ENCODE measurements at regions not wholly inside any gene's neighbourhood (a gene's known extent, or its start where the extent isn't known, plus 50 kb on each side); places are given as distances from the start of the nearest gene placed in this dataset.

DNA sequence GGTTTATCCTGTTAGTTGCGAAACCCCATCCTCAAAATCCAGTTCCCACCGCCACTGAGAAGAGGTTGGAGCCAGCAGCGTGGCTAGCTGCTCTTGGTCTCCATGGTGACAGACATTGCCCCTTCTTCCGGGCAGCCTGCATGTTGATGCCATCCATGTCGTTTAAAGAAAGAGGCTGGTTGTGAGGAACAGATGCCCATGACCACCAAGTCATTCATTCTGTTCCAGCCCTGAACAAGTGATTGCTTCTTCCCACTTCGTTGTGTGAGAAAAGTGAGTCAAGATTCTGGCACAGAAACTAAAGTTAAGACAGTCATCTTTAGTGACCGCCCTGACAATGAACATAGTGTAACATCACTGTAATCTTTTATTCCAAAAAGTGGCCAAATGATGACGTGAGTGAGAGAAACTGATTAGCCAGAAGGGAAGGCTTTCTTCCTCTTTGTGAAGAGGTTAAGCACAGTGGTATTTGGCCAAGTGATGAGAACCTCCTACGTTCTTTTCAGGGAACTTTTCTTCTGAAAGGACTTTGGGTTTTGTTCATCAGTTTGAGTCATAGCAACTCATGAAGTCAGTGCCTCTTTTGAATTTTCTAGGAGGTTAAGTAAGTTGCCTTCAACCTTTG, 272.5 kb downstream of the GALR1 start:
- DNase-seq: no peak

DNA sequence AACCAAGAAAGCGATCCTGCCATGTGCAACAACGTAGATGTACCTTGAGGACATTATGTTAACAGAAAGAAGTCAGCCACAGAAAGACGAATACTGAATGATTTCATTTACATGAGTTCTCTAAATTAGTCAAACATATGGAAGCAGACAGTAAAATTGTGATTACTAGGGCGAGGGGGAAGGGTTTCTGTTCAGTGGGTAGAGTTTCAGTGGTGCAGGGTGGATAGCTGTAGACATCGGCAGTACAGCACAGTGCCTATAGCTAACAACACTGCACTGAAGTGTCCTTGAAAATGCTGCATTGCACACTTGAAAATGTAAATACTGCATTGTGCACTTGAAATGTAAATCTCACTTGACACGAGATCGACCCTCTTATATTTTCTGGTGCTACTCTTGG, 275.3 kb downstream of the GALR1 start:
- DNase-seq: no peak

DNA sequence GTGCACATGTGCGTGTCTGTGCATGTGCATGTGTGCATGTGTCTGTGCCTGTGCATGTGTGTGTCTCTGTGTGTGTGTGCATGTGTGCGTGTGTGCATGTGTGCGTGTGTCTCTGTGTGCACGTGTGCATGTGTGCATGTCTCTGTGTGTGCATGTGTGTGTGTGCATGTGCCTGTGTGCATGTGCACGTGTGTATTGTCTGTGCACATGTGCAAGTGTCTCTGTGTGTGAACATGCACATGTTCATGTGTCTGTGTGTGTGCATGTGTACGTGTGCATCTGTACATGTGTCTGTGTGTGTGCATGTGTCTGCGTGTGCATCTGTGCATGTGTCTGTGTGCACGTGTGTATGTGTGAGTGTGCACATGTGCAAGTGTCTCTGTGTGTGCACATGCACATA, 277.3 kb downstream of the GALR1 start:
- no peak for DNase-seq

DNA sequence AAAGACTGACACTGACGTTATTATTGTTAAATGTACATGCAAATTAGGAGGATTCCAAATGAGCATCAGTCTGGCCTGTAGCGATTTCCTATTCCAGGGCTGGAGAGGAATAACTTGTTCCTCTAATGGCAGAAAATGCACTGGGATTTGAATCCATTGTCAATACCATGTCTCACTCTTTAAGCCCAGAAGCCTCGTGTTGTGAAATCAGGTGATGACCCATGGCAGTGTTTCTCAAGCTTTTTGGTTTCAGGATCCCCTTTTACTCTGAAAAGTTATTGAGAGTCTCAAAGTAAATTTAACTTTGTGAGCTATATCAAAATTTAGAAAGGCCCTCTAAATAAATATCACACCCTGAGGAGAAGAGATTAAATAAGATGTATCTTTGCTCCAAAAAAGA, 279.2 kb downstream of the GALR1 start:
- DNase-seq: no peak

DNA sequence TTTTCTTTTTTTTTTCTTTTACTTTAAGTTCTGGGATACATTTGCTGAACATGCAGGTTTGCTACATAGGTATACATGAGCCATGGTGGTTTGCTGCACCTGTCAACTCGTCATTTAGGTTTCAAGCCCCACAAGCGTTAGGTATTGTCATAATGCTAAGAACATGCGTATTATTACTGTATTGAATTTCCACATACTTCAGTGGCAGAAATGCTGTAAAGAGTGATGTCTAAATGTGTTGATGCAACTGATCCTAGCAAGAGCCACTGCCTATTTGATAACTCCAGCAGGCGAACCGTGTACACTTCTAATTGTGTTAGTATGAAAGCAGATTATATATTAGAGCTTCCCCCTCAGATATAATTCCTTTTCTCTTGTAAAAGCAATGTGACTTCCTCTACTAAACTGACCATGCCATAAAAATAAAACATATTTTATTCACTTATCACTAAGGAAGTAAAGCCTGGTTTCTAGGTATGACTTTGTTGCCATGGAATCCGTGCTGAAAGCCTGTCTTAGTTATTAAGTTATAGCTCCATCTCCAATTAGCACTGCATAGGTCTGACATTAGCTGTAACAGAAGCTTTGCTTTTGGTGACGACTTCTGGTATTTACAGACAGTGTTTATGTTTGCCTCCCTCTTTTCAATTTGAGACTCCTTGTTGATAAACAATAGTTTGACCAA, 280.0 kb downstream of the GALR1 start:
- no peak for DNase-seq

DNA sequence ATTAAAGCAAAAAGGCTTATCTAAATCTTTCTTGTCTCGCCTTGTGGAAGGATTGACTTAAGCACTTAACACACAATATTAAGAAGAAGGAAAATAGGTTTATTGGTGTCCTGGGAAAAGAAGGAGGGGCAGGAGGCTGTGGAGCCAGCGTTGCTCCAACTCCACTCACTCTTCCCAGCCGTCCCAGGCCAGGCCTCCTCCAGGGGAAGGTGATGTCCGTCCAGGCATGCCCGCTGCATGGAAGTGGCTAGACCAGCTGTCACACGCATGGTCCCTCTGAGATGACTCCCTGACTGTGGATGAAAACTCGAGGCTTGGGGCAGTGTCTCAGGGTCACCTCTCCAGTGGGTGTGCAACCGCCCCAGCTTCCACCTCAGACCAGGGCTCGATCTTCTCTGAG, 281.1 kb downstream of the GALR1 start:
- no peak for DNase-seq

DNA sequence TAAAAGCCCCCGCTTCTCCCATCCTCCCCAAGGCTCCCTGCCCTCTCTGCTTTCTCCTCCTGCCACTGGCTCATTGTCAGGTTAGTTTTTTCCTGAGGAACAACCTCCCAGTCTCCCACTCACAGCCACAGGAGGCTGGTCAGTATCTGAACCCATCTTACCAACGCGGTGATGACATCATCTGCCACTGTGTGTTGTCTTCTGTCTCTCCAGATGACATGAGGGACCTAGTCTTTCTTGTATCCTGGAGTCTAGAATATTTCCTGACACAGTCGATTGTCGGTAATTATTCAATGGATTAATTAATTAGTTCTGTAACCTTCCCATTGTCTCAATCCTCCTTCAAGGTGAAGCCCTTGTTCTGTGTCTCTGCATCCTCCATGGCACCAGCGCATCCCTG, 290.2 kb downstream of the GALR1 start:
- no peak for DNase-seq

DNA sequence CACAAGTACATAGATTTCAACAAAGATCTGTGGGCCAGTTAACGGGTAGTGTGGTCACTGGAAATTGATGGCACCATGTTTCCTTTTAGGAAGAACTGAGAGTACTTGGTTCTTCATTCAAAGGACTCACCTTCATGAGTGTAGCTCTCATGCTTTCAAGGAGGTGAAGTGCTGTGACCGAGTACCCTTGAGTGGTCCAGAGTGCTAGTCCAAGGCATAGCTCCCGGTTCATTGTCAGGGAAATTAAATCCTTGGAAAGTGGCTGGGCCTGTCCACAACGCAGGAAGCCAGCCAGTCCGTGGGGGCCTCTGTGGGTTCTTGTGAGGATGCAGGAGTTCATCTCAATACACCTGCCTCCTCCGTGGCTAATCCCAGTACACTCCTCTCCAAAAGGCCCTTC, 295.1 kb downstream of the GALR1 start:
- no peak for DNase-seq

DNA sequence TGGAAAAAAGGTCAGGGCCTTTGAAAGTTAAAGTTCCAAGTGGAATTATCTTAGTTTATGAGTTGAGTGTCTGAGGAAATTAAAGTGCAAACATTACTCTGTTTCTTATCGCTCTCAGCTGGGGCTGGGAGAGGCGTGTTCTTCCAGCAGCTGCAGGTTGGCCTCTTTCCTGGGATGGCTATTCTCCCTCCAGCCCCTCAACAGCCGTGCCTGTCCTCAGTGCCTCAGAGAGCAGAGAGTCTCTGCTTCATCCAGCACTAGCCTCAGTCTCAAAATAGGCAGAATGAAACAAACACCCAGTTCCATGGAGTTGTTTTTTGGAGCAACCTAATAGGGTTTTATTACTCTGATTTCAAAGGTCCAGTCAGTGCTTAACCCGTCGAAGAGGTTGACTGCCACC, 298.1 kb downstream of the GALR1 start:
- no peak for DNase-seq

DNA sequence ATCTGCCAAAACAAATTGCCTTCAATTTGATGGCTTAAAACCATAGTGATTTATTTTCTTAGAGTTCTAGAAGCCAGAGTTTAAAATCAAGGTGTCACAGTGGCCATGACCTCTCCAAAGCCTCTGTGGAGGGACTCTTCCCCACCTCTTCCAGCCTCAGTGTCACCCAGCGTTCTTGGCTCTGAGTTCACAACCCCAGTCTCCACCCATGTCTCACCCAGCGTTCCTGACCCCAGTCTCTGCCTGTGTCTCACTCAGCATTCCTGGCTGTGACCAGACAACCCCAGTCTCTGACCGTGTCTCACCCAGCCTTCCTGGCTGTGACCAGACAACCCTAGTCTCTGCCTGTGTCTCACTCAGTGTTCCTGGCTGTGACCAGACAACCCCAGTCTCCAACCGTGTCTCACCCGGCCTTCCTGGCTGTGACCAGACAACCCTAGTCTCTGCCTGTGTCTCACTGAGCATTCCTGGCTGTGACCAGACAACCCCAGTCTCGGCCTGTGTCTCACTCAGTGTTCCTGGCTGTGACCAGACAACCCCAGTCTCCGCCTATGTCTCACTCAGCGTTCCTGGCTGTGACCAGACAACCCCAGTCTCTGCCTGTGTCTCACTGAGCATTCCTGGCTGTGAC, 299.3 kb downstream of the GALR1 start:
- no peak for DNase-seq

DNA sequence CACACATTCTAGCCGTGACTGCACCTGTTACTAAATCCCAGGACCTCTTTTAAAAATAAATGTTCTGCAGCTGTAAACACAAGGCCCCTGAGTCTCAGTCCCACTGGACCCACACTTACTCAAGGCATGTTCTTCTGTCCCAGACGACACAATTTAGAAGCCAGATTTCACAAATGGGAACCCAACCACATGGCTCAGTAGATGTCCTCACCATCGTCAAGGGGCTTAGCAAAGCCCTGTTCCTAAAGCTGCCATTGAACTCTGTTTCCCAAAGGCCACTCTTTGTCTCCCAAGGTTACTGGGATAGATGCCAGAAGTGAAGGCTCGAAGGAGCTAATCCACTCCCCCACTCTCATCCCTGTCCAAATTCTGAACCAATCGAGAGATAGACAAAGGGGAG, 301.0 kb downstream of the GALR1 start:
- no peak for DNase-seq

DNA sequence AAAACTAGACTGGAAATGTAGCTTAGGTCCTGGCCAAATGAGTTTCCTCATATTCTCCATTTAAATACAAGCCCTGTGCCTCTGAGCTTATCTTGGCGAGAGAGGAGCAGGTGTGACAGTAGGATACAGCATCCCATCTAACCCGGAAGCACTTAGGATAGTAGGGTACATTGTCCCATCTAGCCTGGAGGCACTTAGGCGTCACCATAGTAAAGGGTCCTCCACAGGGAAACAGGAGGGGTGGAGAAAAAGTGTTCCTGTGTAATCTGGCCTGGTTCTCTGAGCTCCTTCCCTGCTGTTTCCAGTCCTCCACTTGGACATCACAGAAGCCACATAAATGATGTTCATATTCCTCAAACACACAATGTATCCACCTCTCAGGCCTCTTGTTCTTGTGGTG, 301.4 kb downstream of the GALR1 start:
- DNase-seq: no peak

DNA sequence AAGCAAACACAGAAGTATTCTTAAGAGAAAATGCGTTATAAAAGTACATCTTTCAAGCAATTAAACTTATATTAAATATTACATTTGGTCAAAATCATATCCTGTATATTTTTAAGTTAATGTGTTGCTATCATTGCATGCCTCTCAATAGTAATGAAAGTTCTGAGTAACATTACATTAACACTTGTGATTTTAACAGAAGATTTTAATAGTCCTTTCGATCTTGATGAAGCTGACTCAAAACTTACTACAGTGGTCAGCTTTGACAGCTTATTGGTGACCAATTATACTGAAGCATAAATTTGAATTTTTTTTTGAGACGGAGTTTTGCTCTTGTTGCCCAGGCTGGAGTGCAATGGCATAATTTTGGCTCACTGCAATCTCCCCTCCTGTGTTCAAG, 303.3 kb downstream of the GALR1 start:
- no peak for DNase-seq

DNA sequence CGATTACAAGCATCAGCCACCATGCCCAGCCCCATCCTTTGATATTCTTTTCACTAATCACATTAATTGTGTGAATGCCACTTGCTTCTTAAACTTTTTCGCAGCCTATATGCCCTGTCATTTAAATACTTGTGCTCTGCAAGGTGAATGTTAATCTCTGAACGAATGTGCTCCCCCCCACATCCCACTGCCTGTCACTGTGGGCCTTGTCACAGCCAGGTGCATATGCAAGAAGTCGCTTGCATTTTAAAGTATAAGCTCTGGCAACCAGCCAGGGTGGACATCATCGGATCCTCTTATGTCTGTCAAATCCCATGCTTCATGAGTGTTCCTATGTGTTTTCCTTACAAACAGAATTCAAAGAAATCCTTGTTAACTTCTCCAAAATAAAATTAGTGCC, 304.4 kb downstream of the GALR1 start:
- no peak for DNase-seq

DNA sequence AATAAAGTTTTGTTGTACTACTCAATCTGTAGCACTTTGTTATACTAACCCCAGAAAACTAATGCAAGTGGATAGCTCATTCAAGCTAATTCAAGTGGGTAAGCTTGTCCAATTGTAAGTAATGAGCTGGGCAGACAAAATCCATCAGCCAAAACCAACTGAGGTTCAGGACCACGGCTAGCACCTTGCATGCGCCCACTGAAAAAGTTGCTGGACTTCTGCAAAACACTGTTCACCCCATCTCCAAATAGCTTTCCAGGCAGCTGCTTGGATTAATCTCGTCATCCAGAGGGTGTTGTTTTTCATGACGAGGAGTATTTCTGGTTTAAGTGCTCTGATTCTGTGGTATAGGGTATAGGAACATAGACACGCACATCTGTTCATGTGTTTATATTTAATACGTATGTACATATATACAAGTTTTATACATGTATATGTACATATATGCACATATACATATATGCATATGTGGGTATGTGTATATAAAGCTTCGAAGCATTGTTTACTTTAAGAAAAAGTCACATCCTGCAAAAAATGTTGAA, 307.5 kb downstream of the GALR1 start:
- DNase-seq: no peak

DNA sequence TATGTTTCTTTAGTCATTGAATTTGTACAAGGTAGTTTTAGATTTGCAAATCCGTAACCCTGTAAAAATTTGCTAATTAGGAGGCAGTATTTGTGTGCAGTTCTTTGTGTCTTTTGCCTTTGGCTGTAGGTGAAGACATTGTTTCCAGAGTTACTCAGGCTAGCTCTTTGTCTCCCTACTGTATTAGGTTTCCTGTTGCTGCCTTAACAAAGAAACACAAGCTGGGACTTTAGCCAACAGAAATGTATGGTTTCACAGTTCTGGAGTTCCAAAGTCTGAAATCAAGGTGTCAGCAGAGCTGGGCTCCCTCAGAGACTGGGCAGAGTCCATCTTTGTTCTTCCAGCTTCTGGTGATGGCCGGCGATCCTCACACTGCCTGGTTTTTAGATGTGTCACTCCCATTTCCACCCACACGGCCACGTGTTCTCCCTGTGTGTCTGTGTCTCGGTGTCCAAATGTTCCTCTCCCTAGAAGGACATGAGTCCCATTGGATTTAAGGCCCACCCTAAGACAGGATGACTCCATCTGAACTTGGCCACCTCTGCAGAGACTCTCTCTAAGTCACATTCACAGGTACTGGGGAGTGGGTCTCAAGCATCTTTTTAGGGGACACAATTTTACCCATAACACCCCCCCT, 309.7 kb downstream of the GALR1 start:
- DNase-seq: no peak

DNA sequence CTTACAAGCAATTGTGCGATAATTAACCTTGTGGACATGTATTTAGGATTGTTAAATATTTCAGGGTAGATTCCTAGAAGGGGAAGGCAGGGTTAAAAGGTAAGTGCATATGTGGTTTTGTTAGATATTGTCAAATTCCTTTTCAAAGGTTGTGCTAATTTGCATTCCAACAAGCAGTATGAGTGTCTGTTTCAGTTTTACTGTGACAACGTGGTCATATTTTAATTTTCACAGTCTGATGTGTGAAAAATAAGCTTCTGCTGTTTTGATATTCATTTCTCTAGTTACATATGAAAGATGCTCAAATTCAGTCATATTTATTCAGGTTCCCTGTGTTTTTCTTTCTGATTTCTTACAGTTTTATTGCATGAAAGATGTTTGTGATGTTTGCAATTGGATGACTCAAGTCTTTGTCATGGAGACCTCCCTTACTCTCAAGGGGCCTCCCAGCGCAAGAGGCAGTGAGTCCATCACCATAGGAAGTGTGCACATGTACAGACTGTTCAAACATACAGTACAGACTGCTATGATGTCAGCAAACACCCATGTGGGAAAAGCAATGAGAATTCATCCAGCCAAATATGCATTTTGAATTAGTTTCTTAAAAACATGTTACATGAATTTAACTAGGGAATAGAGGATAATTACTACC, 310.8 kb downstream of the GALR1 start:
- DNase-seq: no peak

DNA sequence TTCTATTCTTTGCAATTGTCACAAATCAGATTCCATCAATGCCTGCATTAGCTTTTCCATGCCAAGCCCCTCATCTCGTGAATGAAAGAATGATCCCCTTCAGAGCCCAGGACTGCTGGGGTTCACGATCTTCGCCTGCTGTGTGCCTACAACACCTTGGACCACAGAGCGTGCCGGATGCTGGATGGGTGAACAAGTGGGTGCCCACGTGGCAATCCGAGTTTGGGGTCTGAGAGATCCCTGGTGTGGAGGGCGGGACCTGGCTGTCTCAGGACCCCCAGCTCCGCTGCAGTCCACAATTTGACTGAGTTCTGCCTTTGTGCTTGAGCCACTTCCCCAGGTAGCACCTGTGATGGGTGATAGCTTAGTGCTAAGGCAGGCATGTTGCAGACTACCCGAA, 317.0 kb downstream of the GALR1 start:
- DNase-seq: no peak

DNA sequence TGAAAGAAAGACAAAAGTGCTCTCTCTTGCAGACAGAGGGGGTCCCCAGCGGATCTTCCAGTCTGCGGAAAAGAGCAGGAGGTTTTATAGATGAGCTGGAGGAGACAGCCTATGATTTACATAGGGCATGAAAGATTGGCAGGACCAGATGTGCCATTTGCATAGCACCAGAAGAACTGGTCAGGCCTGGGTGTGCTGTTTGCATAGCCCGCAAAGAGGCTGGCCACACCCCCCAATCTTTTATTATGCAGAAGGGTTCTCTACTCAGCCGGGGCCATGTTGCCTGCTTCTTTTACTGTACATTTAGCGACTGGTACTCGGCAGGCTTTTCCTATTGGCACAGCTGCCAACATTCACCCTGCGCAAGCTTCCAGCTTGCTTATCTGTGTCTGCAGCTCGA, 317.6 kb downstream of the GALR1 start:
- no peak for DNase-seq

DNA sequence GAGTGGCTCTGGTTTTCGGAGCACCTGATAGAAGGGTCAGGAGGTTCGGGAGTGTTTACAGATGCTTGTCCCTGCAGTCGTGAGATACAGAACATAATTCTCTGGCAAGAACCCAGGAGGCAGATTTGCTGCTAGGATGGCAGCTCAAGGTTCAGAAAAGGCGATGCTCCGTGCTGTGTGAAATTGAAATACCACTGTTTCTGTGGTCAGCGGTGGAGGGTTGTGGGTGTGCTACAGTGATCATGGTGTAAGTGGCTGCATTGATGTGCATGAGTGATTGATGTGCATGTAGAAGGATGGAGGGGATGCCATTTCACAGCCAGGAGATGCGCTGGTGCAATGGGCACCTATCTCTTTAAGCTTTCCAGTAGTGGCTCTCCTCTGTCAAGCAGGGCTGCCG, 322.1 kb downstream of the GALR1 start:
- DNase-seq: no peak

DNA sequence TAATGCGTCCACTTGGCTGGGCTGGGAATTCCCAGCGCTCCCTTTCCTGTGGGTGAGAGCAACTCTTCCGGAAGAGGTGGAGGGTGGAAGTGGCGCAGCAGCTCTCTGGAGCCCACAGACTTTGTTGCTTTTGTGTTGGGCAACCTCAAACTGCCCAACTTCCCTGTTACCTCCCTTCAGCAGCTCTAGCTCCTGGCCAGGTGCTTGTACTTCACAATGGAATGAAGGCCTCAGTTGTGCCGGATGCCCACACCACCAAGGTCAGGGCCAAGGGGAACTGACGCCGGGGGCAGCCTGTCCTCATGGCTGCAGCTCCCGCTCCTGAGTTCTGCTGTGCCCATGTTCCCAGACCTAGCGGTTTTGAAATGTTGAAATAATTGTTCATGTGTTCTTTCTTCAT, 322.9 kb downstream of the GALR1 start:
- no peak for DNase-seq

DNA sequence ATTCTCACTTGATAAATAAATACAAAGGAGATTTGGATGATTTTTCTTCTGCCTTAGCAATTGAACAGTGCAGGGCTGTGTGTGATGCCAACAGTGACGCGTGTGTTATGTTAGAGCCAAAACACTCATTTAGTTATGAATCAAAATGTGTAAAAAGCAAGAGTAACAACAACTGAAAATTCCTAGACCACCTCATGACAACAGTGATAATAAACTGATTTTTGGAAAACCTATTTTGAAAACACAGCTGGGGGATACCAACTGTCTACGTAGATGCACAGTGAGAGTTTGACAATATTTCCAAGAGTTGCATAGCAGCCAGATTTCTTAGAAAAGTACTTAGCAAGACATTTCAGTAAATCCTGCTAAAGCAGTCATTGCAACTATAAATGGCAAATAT, 323.9 kb downstream of the GALR1 start:
- DNase-seq: no peak

DNA sequence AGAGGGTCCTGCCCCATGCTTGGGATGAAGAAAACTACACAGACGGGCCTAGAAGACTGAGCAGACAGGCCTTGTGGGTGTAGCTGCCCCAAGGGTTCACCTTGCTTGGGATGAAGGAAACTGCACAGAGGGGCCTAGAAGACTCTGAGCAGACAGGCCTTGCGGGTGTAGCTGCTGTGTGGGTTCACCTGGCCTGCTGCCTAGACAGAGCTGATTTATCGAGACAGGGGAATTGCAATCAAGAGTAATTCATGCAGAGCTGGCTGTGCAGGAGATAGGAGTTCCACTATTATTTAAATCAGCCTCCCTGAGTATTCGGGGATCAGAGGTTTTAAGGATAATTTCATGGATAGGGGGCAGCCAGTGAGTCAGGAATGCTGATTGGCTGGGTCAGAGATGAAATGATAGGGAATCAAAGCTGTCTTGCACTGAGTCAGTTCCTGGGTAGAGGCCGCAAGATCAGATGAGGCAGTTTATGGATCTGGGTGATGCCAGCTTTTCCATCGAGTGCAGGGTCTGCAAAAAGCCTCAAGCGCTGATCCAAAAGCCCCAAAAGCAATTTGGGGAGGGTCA, 341.4 kb downstream of the GALR1 start:
- DNase-seq: no peak

Data from activated CD4-positive, CD25-positive, alpha-beta regulatory T cell (primary cell).